Parathyroid adenoma (tissue), 2 donors: ENCODE measurements at regions not wholly inside any gene's neighbourhood (a gene's known extent, or its start where the extent isn't known, plus 50 kb on each side); places are given as distances from the start of the nearest gene placed in this dataset.

ENCODE experiments used
- H2AFZ ChIP-seq: fragments of 300-600 bp; sonication (generic); one replicate; pipeline ENCODE4 v1.7.0; 2017; ENCODE audit warnings: antibody characterized with exemption, mild to moderate bottlenecking
- H3K27ac ChIP-seq: fragments of 300-600 bp; sonication (generic); one replicate; pipeline ENCODE4 v1.7.0; 2017
- H3K27me3 ChIP-seq: fragments of 300-600 bp; sonication (generic); one replicate; pipeline ENCODE4 v1.7.0; 2017; ENCODE audit warnings: low read length; ENCODE audit not compliant: control insufficient read depth, insufficient read depth
- H3K36me3 ChIP-seq: fragments of 300-600 bp; sonication (generic); one replicate; pipeline ENCODE4 v1.7.0; 2017; ENCODE audit warnings: low read length; ENCODE audit not compliant: control insufficient read depth, insufficient read depth
- H3K4me1 ChIP-seq: fragments of 300-600 bp; sonication (generic); one replicate; pipeline ENCODE4 v1.7.0; 2017; ENCODE audit warnings: control low read depth
- H3K4me2 ChIP-seq: fragments of 300-600 bp; sonication (generic); one replicate; pipeline ENCODE4 v1.7.0; 2017; ENCODE audit warnings: low read length
- H3K4me3 ChIP-seq: fragments of 300-600 bp; sonication (generic); one replicate; pipeline ENCODE4 v1.7.0; 2017; ENCODE audit warnings: low read depth, low read length
- H3K79me2 ChIP-seq: fragments of 300-600 bp; sonication (generic); one replicate; pipeline ENCODE4 v1.7.0; 2017; ENCODE audit warnings: control low read depth
- H3K9ac ChIP-seq: fragments of 300-600 bp; sonication (generic); one replicate; pipeline ENCODE4 v1.7.0; 2017; ENCODE audit warnings: mild to moderate bottlenecking
- H3K9me3 ChIP-seq: fragments of 300-600 bp; sonication (generic); one replicate; pipeline ENCODE4 v1.7.0; 2017; ENCODE audit warnings: low read length; ENCODE audit not compliant: control insufficient read depth
- TF ChIP-seq, protein P1 (sequence below): fragments of 300-600 bp; sonication (generic); IDR thresholded peaks from one replicate; pipeline ENCODE4 v1.7.0; 2017; ENCODE audit warnings: antibody characterized with exemption, mild to moderate bottlenecking
- donor health status: primary hyperparathyroidism.

DNA sequence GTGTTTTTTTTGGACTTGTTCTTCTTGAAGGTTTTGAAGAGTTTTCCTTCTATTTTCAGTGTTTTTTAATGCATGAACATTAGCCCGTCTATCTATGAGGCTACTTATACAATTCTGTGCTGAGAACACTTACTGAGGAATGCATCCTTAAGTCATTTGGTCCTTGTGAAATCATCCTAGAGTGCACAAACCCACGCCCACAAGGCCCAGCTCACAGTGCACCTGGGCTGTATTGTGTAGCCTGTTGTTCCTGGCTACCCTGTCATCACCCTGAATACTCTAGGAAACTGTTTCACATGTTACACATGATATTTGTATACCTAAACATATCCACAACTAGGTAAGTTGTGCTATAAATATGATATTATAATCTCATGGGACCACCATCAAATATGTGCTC lies 1226.7 kb downstream of the NLGN4Y start:
- Histone ChIP-seq H3K79me2 (no peaks in the 10 kb centered on the region), H3K27me3 (no peaks in the 10 kb centered on the region), H3K4me3 (no peak overlapping the region), H3K9me3 (no peaks in the 10 kb centered on the region), H3K27ac (no peak overlapping the region), H3K4me2 (no peak overlapping the region), H3K4me1 (no peaks in the 10 kb centered on the region), H3K9ac (no peak overlapping the region), H2AFZ (no peak overlapping the region), H3K36me3 (no peaks in the 10 kb centered on the region)
- TF ChIP-seq, protein P1, sequence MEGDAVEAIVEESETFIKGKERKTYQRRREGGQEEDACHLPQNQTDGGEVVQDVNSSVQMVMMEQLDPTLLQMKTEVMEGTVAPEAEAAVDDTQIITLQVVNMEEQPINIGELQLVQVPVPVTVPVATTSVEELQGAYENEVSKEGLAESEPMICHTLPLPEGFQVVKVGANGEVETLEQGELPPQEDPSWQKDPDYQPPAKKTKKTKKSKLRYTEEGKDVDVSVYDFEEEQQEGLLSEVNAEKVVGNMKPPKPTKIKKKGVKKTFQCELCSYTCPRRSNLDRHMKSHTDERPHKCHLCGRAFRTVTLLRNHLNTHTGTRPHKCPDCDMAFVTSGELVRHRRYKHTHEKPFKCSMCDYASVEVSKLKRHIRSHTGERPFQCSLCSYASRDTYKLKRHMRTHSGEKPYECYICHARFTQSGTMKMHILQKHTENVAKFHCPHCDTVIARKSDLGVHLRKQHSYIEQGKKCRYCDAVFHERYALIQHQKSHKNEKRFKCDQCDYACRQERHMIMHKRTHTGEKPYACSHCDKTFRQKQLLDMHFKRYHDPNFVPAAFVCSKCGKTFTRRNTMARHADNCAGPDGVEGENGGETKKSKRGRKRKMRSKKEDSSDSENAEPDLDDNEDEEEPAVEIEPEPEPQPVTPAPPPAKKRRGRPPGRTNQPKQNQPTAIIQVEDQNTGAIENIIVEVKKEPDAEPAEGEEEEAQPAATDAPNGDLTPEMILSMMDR: no peak

GRCh38 chrY:15756266-15756665 lies 1231.9 kb downstream of the NLGN4Y start:
- Histone ChIP-seq H3K9ac (no peak overlapping the region), H3K27ac (no peak overlapping the region), H3K4me2 (no peak overlapping the region), H3K9me3 (no peaks in the 10 kb centered on the region), H3K4me3 (no peak overlapping the region), H3K36me3 (no peaks in the 10 kb centered on the region), H2AFZ (no peak overlapping the region), H3K79me2 (no peaks in the 10 kb centered on the region), H3K4me1 (no peaks in the 10 kb centered on the region), H3K27me3 (no peaks in the 10 kb centered on the region)
- TF ChIP-seq, protein P1: no peak

- no peak overlapping the region for H3K27ac ChIP-seq
- TF ChIP-seq, protein P1: no peak
- H3K4me1 ChIP-seq: no peaks in the 10 kb centered on the region
These were observed 1249.2 kb downstream of the NLGN4Y start for GRCh38 chrY:15773579-15773978.

DNA sequence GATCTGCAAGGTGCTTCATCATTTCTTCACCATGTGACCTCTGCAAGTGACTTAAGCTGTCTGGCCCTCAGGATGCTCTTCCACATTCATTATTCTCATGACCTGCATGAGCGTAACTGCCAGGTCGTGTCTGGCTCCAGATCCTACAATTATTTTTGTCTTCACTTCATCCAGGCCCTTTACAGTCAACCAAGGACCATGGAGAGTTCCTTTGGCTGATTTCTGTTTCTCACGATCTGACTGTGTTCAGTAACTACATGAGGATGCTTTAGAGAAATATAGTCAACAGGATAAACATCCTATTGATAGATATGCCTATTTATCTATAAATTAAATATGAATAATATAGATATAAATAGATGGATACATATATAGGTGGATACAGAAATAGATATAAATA lies 1251.6 kb downstream of the NLGN4Y start:
- H3K27ac ChIP-seq: no peak overlapping the region
- H3K36me3 ChIP-seq: no peaks in the 10 kb centered on the region
- no peak overlapping the region for H3K4me3 ChIP-seq
- H2AFZ ChIP-seq: no peak overlapping the region
- no peaks in the 10 kb centered on the region for H3K27me3 ChIP-seq
- H3K4me2 ChIP-seq: no peak overlapping the region
- no peaks in the 10 kb centered on the region for H3K79me2 ChIP-seq
- TF ChIP-seq, protein P1: no peak
- H3K9ac ChIP-seq: no peak overlapping the region
- H3K9me3 ChIP-seq: no peaks in the 10 kb centered on the region
- no peaks in the 10 kb centered on the region for H3K4me1 ChIP-seq

More at GRCh38 chrY:15773579-15773978, 1249.2 kb downstream of the NLGN4Y start:
- Histone ChIP-seq H2AFZ (no peak overlapping the region), H3K27me3 (no peaks in the 10 kb centered on the region), H3K9ac (no peak overlapping the region), H3K36me3 (no peaks in the 10 kb centered on the region), H3K4me2 (no peak overlapping the region), H3K4me3 (no peak overlapping the region), H3K9me3 (no peaks in the 10 kb centered on the region), H3K79me2 (no peaks in the 10 kb centered on the region)

GRCh38 chrY:15779891-15780290 lies 1255.6 kb downstream of the NLGN4Y start:
- Histone ChIP-seq H3K4me2 (no peak overlapping the region), H2AFZ (no peak overlapping the region), H3K36me3 (no peaks in the 10 kb centered on the region), H3K27me3 (no peaks in the 10 kb centered on the region), H3K9me3 (no peaks in the 10 kb centered on the region), H3K79me2 (no peaks in the 10 kb centered on the region), H3K4me1 (no peaks in the 10 kb centered on the region), H3K27ac (no peak overlapping the region), H3K4me3 (no peak overlapping the region), H3K9ac (no peak overlapping the region)
- TF ChIP-seq, protein P1: no peak
